K562 (cell line): ENCODE measurements at regions not wholly inside any gene's neighbourhood (a gene's known extent, or its start where the extent isn't known, plus 50 kb on each side); places are given as distances from the start of the nearest gene placed in this dataset.

ENCODE experiments used
- ATAC-seq: fragments of 200-7000 bp; cut with Tn5 transposase; 3 replicates; pipeline ENCODE4 v1.9.1; 2020; ENCODE audit warnings: moderate library complexity
- BruUV-seq: library from RNA; stranded (reverse); fragments of 400-500 nt; replicated peaks from 2 replicates; lab custom pipeline; 2021; lab: Mats Ljungman, UMichigan
- CTCF ChIA-PET: fragments of 300-600 bp; formaldehyde crosslinking; extraction: SDS; loops from one replicate; lab custom pipeline; 2021; ENCODE audit warnings: low intra/inter-chr PET ratio; lab: Yijun Ruan, JAX
- POLR2A ChIA-PET: fragments of 300-600, 350-650 bp; sonication (Branson Sonifier 250); formaldehyde crosslinking; extraction: SDS; loops from one replicate; lab custom pipeline; 2021; ENCODE audit warnings: antibody characterized with exemption, inconsistent platforms; lab: Yijun Ruan, JAX
- DNase-seq, 4 experiments: peaks; one replicate each; pipeline versions ENCODE4 v3.0.0 to v3.0.0-alpha.2; 2011 to 2018; ENCODE audit warnings: low spot score in 3 of 4, mixed read lengths in 3 of 4; ENCODE audit errors: extremely low read depth in 1 of 4
- FAIRE-seq: peaks from 2 replicates; lab custom pipeline; 2011; peaks lifted over from hg19 to GRCh38; lab: Jason Lieb, UNC
- H2AFZ ChIP-seq: 2 replicates; pipeline ENCODE4 v1.6.0; 2011; ENCODE audit warnings: low read depth, low read length, control low read depth, inconsistent platforms
- H3K27ac ChIP-seq: fragments of 200-600 bp; 3 replicates; pipeline ENCODE4 v1.8.0; 2011; ENCODE audit warnings: low read depth, mild to moderate bottlenecking, control low read depth, inconsistent platforms, low read length, moderate library complexity, mixed read lengths; ENCODE audit errors: extremely low read depth
- H3K27me3 ChIP-seq, 2 experiments: fragments of 300-600 bp in 1 of 2; 2 replicates in 1 of 2; 3 replicates in 1 of 2; pipeline versions ENCODE4 v1.6.0 to v1.8.0; 2011; ENCODE audit warnings: inconsistent platforms in 2 of 2, low read length in 2 of 2, mild to moderate bottlenecking in 1 of 2, mixed read lengths in 1 of 2, moderate library complexity in 1 of 2; ENCODE audit not compliant: control insufficient read depth in 2 of 2, insufficient read depth in 2 of 2
- H3K36me3 ChIP-seq: fragments of 300-600 bp; 3 replicates; pipeline ENCODE4 v1.8.0; 2011; ENCODE audit warnings: mild to moderate bottlenecking, low read length, inconsistent platforms; ENCODE audit not compliant: control insufficient read depth, insufficient read depth
- H3K4me1 ChIP-seq, 2 experiments: fragments of 200-600 bp in 1 of 2; replicated peaks in 1 of 2; 2 replicates in 1 of 2; 3 replicates in 1 of 2; pipeline versions ENCODE4 v1.5.1 to v1.8.0; 2011; ENCODE audit warnings: inconsistent platforms in 2 of 2, low read length in 2 of 2, mild to moderate bottlenecking in 1 of 2, mixed read lengths in 1 of 2, moderate library complexity in 1 of 2; ENCODE audit not compliant: control insufficient read depth in 2 of 2, insufficient read depth in 2 of 2
- H3K4me2 ChIP-seq: 2 replicates; pipeline ENCODE4 v1.6.1; 2011; ENCODE audit warnings: low read length, control low read depth, inconsistent platforms, mixed read lengths; ENCODE audit not compliant: insufficient read depth
- H3K4me3 ChIP-seq: fragments of 200-600 bp; sonication (generic), shearing (Covaris generic); 2 replicates; pipeline ENCODE4 v1.5.1; 2016; ENCODE audit warnings: control low read depth, inconsistent platforms
- H3K79me2 ChIP-seq: fragments of 200-600 bp; 3 replicates; pipeline ENCODE4 v1.8.0; 2011; ENCODE audit warnings: low read length, inconsistent platforms; ENCODE audit not compliant: control insufficient read depth, insufficient read depth
- H3K9ac ChIP-seq, 2 experiments: 2 replicates each; pipeline versions ENCODE4 v1.6.0 to v1.6.1; 2011; ENCODE audit warnings: low read depth in 2 of 2, low read length in 2 of 2, control low read depth in 1 of 2, inconsistent platforms in 1 of 2, mild to moderate bottlenecking in 1 of 2, mixed read lengths in 1 of 2; ENCODE audit not compliant: insufficient read depth in 1 of 2
- H3K9me1 ChIP-seq: one replicate; pipeline ENCODE4 v1.6.0; 2011; ENCODE audit warnings: inconsistent platforms, mild to moderate bottlenecking, low read length, moderate library complexity; ENCODE audit not compliant: control insufficient read depth, insufficient read depth
- H3K9me3 ChIP-seq: replicated peaks from 2 replicates; pipeline ENCODE4 v1.5.1; 2011; ENCODE audit warnings: low read depth, low read length, inconsistent platforms; ENCODE audit not compliant: control insufficient read depth, insufficient read depth
- H4K20me1 ChIP-seq: replicated peaks from 2 replicates; pipeline ENCODE4 v1.6.1; 2011; ENCODE audit warnings: low read length, inconsistent platforms, mixed read lengths; ENCODE audit not compliant: control insufficient read depth, insufficient read depth
- BRD4 ChIP-seq: fragments of 200-600 bp; sonication (generic); IDR thresholded peaks from 2 replicates; pipeline ENCODE4 v1.6.1; 2017; ENCODE audit warnings: inconsistent platforms
- CGGBP1 ChIP-seq: fragments of 250-450 bp; sonication (Bioruptor Pico); IDR thresholded peaks from 2 replicates; pipeline ENCODE4 v1.9.0; 2021; ENCODE audit warnings: mild to moderate bottlenecking
- GTF2E2 ChIP-seq: fragments of 200-800 bp; sonication (Bioruptor generic); IDR thresholded peaks from 2 replicates; pipeline ENCODE4 v1.6.1; 2016; ENCODE audit warnings: missing genetic modification characterization, missing compliant biosample characterization
- LARP7 ChIP-seq: fragments of 450-650 bp; IDR thresholded peaks from 2 replicates; pipeline ENCODE4 v1.6.1; 2016
- MAFG ChIP-seq: fragments of 450-650 bp; conservative IDR thresholded peaks from 2 replicates; pipeline ENCODE4 v1.6.1; 2016; ENCODE audit warnings: missing genetic modification characterization, missing compliant biosample characterization
- MCM2 ChIP-seq: fragments of 450-650 bp; IDR thresholded peaks from 2 replicates; pipeline ENCODE4 v1.6.1; 2017; ENCODE audit warnings: low read depth, mild to moderate bottlenecking
- MTA3 ChIP-seq: fragments of 450-650 bp; formaldehyde crosslinking; IDR thresholded peaks from 2 replicates; pipeline ENCODE4 v1.6.1; 2017; ENCODE audit warnings: mild to moderate bottlenecking, borderline replicate concordance
- SIX5 ChIP-seq, 2 experiments: IDR thresholded peaks; 2 replicates each; pipeline ENCODE4 v1.6.1; 2011; ENCODE audit warnings: low read length in 2 of 2, borderline replicate concordance in 1 of 2, low read depth in 1 of 2, mild to moderate bottlenecking in 1 of 2, moderate library complexity in 1 of 2; ENCODE audit not compliant: insufficient read depth in 1 of 2
- TAF1 ChIP-seq: IDR thresholded peaks from 2 replicates; pipeline ENCODE4 v1.6.1; 2011; ENCODE audit warnings: mild to moderate bottlenecking, low read length, moderate library complexity; ENCODE audit not compliant: insufficient read depth, control insufficient read depth, severe bottlenecking; ENCODE audit errors: extremely low read depth
- ZBTB11 ChIP-seq, 3 experiments: fragments of 200-800 bp in 1 of 3; fragments of 250-450 bp in 1 of 3; fragments of 450-650 bp in 1 of 3; sonication (Bioruptor Pico) in 1 of 3; sonication (Bioruptor generic) in 1 of 3; formaldehyde crosslinking in 1 of 3; IDR thresholded peaks; 2 replicates each; pipeline versions ENCODE4 v1.6.1 to v1.8.0; 2016 to 2022; ENCODE audit warnings: mild to moderate bottlenecking in 2 of 3, missing genetic modification characterization in 2 of 3, missing compliant biosample characterization in 1 of 3, moderate library complexity in 1 of 3
- ZNF165 ChIP-seq: fragments of 250-450 bp; sonication (Bioruptor Pico); IDR thresholded peaks from 2 replicates; pipeline ENCODE4 v1.4.0; 2020; ENCODE audit warnings: borderline replicate concordance
- ZNF436 ChIP-seq: fragments of 250-450, 450-650 bp; sonication (Bioruptor Pico); formaldehyde crosslinking; IDR thresholded peaks from 2 replicates; pipeline ENCODE4 v1.7.0; 2020; ENCODE audit warnings: mild to moderate bottlenecking
- ZNF699 ChIP-seq: fragments of 250-450 bp; sonication (Bioruptor Pico); IDR thresholded peaks from 2 replicates; pipeline ENCODE4 v1.8.0; 2021; ENCODE audit warnings: mild to moderate bottlenecking, moderate library complexity; ENCODE audit not compliant: insufficient replicate concordance
- WGBS: fragments of 100-300 bp; shearing (Covaris generic); methylation state at CpG from one replicate; pipeline ENCODE4 v1.1.6; 2016; ENCODE audit warnings: low coverage, mixed read lengths; ENCODE audit not compliant: insufficient coverage; ENCODE audit errors: missing lambda C conversion rate; 5-methylcytosine and 5-hydroxymethylcytosine counted together
- in situ Hi-C: fragments of 300-500 bp; cut with MboI; formaldehyde crosslinking; loops from 4 replicates; pipeline ENCODE4 v1.15.0; 2018; ENCODE audit warnings: inconsistent platforms, mixed read lengths
- intact Hi-C: fragments of 100-400 bp; cut with micrococcal nuclease; formaldehyde crosslinking; loops from 2 replicates; pipeline ENCODE4 v1.14.2; 2022
- TF ChIP-seq, protein P1 (sequence below): fragments of 450-650 bp; IDR thresholded peaks from 2 replicates; pipeline ENCODE4 v1.6.1; 2018; ENCODE audit not compliant: partially characterized antibody

- FAIRE-seq: no peak
- in situ Hi-C loops: no loop called here
- no peaks in the 10 kb centered on the region for H3K9me3 ChIP-seq
These were observed 99.8 kb downstream of the ATPSCKMT start for GRCh38 chr5:10149911-10150310.

More at GRCh38 chr5:10149911-10150310, 99.8 kb downstream of the ATPSCKMT start:
- Histone ChIP-seq H2AFZ (no peak overlapping the region; the same call in 1 of the 2 replicates), H3K36me3 (no peaks in the 10 kb centered on the region), H3K9ac (no peak overlapping the region), H4K20me1 (no peaks in the 10 kb centered on the region), H3K4me1 (no peaks in the 10 kb centered on the region), H3K27me3 (peaks cover 26 to 31% of the 10 kb centered on the region in 2 experiments), H3K9me1 (no peaks in the 10 kb centered on the region), H3K27ac (no peak overlapping the region), H3K79me2 (no peaks in the 10 kb centered on the region), H3K4me3 (no peak overlapping the region), H3K4me2 (peak overlapping the region; percentile 7; the same call in 1 of the 2 replicates)
- no peak for TF ChIP-seq BRD4
- no peak for TF ChIP-seq SIX5 (IDR thresholded peaks at IDR 0.05; ENCODE audit: borderline replicate concordance in 1 of 2, insufficient read depth in 1 of 2, low read depth in 1 of 2, low read length in 2 of 2)
- TF ChIP-seq CGGBP1 (CRISPR knock-in tag): no peak
- TF ChIP-seq ZNF436: no peak
- TF ChIP-seq ZNF165 (CRISPR knock-in tag): no peak
- TF ChIP-seq, protein P1, sequence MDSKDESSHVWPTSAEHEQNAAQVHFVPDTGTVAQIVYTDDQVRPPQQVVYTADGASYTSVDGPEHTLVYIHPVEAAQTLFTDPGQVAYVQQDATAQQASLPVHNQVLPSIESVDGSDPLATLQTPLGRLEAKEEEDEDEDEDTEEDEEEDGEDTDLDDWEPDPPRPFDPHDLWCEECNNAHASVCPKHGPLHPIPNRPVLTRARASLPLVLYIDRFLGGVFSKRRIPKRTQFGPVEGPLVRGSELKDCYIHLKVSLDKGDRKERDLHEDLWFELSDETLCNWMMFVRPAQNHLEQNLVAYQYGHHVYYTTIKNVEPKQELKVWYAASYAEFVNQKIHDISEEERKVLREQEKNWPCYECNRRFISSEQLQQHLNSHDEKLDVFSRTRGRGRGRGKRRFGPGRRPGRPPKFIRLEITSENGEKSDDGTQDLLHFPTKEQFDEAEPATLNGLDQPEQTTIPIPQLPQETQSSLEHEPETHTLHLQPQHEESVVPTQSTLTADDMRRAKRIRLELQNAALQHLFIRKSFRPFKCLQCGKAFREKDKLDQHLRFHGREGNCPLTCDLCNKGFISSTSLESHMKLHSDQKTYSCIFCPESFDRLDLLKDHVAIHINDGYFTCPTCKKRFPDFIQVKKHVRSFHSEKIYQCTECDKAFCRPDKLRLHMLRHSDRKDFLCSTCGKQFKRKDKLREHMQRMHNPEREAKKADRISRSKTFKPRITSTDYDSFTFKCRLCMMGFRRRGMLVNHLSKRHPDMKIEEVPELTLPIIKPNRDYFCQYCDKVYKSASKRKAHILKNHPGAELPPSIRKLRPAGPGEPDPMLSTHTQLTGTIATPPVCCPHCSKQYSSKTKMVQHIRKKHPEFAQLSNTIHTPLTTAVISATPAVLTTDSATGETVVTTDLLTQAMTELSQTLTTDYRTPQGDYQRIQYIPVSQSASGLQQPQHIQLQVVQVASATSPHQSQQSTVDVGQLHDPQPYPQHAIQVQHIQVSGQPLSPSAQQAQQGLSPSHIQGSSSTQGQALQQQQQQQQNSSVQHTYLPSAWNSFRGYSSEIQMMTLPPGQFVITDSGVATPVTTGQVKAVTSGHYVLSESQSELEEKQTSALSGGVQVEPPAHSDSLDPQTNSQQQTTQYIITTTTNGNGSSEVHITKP: no peak
- no peak for TF ChIP-seq TAF1
- TF ChIP-seq MCM2: no peak
- no peak for TF ChIP-seq MAFG (tag)
- TF ChIP-seq MTA3: no peak
- TF ChIP-seq ZNF699: no peak
- TF ChIP-seq LARP7: no peak
- no peak for TF ChIP-seq GTF2E2 (tag)
- TF ChIP-seq ZBTB11 (CRISPR knock-in tag; IDR thresholded peaks at IDR 0.05): no peak
- no TSS peak for BruUV-seq
- peak; percentile 73 for ATAC-seq
- intact Hi-C loops: no loop called here
- ChIA-PET POLR2A (interaction anchor here (1.0 to 1.5 kb wide), 3 partner anchors 11 to 16 kb away, joined by 3 read pairs; no protein-coding TSS in a partner anchor), CTCF (interaction anchor here (0.7 kb wide), 2 partner anchors 102 to 112 kb away, joined by 3 to 9 read pairs; no protein-coding TSS in a partner anchor)
- peak in 1 of 4 experiments; percentile 24 for DNase-seq
- 4% methylated on average over 12 of the region's 12 CpGs for WGBS
